HPDE6-E6E7 (cell line): ENCODE measurements at regions not wholly inside any gene's neighbourhood (a gene's known extent, or its start where the extent isn't known, plus 50 kb on each side); places are given as distances from the start of the nearest gene placed in this dataset.
"Not testable (repeated sequence)": the region's sequence is repeated elsewhere in the genome, so short reads cannot be mapped to it uniquely, and the experiment has no call there.

ENCODE experiments used
- DNase-seq: peaks from one replicate; pipeline ENCODE4 v3.0.0; 2011; ENCODE audit warnings: missing footprints; ENCODE audit errors: extremely low spot score

DNA sequence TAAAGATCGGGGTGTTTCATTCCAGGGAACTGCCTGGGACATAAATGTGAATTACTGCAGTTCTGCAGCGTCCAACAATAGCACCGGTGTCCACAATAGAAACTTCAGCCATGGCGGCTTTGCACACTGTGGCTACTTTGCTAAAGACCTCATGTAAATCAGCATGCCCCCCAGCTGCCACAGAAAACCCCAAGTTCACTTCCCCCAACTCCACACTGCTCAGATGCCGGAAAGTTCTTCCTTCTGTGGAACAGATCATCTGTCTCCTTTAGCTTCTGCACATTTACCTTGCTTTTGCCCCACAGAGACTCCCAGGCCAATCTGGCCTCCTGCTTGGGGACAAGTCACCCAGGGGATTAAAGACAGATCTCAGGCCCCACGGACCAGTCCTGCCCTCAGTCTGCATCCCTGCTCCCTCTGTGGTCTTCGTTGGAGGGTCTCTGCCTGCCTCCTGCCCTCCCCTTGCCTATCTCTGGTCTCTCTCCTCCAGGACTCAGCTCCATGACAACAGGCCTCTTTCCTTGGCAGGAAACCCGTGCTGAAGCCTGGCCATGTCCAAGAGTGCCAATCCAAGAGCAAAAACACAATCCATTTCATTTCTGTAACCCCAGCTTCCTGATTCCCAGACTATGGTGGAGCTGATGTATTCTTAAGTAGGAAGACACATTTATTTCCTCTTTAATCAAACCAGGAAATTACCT is 403.2 kb downstream of the RPS24 start:
- no peak for DNase-seq

DNA sequence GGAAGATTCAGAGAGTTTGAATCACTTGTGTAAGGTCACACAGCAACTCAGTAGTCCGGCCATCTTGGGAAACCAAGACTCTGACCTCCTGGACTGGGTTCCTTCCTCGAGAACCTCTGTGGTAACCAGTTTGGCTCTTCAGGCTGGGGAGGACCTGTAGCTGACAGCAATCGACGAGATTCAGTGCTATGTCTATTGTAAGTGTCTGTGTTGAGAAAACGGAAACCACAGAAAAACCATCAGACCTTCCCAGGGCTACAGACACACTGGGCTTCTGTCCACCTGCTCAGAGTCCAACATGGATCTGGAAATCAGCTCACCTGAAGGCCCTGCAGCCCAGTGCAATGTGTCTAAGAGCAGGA is 403.7 kb downstream of the RPS24 start:
- no peak for DNase-seq

DNA sequence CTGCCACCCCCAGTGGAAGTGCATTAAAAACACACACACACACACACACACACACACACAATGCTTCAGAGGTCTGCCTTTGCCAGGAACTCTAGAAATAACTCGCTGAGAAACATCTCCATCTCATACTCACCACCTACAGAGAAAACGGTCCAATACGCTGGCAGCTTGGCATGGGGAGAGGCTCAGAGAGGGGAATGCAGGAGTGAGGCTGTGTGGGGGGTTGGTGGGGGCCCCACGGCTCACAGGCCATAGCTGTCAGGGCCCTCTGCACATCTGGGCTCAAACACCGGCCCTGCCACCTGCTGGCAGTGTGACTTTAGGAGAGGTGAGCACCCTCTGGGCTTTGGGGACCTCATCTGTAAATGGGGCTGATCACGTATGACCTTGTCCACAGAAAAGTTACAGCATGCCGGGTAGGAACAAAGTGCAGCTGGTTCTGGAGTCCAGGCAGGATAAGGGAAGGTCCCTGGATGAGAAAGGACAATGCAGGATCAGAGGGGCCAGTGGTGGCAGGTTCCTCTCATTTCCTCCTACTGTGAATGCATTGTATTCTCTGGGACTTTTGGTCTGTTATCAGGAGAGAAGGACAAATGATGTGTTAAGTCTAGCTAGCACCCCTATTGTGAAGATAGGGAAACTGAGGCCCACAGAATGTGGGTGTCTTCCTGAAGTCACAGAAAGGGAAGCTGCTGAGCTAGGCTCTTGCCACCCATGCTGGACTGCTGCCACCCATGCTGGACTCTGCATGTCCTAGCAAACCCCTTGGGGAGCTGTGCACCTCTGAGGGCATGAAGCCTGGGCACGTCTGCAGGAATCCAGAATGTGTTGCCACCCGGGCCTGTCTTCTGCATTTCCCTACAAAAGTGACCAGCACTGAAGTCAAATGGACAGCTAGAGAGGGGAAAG is 404.6 kb downstream of the RPS24 start:
- DNase-seq = no peak

DNA sequence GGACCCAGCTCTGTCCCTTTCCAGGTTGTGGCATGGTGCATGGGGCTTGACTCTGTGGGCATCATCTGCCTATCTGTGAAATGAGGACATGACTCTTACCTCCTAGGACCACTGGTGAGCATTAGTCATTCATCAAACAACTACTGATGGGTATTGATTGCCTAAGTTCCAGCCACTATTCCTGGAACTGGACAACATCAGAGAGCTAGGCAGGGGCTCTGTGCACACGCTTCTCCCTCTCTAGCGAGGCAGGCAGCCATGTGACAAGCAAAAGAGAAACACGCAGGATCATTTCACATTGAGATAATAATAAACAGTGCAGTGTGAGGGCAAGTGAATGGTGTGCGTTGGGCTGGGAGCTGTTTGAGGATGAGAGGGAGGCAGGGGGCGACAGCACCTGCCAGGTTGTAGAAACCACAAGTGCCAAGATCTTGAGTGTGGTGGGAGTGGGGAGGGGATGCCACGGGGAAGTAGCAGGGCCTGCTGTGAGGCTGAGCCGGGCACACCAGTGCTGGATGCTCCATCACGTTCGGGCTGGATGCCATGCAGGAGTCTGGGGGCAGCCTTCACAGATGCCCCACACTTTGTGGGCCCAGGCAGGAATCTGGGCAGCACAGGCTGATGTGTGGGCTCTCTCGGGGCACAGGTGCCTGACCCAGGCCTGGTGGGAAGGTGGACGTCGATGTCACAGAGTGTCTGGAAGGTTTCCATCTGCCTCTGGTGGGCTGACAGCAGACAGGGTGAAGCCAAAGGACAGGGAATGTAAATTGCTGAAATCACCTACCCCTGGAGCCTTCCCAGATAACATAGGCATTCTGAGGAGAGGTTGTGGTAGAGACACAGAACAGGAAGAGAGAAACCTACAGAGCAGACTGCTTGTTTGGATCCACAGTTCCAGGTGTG is 405.5 kb downstream of the RPS24 start:
- DNase-seq = no peak

DNA sequence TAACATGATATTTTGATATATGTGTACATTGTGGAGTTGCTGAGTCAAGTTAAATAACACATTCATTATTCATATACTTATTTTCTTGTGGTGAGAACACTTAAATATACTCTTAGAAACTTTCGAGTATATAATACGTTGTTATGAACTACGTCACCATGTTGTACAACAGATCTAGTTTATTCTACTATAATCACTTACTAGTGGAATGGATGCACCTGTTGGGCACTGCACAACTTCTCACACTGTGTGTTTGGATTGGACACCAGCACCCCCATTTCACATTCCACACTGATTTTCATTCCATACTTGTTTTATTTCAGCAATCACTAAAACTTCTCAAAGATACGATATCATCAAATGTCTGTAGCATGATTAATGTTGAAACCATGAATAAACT is 407.3 kb downstream of the RPS24 start:
- DNase-seq = no peak

- DNase-seq = no peak
Measured at GRCh38 chr10:78441694-78442093, 408.0 kb downstream of the RPS24 start.

DNA sequence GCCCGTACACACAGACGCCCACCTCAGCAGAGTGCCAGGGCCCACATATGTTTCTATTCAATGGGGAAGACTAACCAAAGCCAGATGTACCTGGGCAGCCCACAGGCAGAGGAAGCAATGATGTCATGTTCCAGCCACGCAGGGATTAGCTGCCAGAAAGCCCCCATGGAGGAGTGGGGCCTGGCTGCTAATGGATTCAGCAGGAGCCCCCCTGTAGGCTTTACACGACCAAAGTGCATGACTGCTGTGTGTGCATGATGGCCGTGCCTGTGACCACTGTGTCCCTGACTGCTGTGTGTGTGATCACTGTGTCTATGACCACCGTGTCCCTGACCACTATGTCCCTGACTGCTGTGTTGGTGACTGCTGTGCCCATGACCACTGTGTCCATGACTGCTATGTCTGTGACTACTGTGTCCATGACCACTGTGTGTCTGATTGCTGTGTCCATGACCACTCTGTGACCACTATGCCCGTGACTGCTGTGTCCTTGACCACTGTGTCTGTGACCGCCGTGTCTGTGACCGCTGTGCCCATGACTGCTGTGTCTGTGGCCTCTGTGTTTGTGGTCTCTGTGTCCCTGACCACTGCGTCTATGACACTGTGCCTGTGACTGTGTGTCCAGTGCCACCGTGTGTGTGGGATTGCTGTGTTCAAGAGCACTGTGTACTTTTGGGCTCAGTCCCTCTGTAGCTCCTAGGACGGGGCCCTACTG is 409.3 kb downstream of the RPS24 start:
- DNase-seq = no peak

GRCh38 chr10:78443900-78444571 is 410.4 kb downstream of the RPS24 start:
- no peak for DNase-seq

DNA sequence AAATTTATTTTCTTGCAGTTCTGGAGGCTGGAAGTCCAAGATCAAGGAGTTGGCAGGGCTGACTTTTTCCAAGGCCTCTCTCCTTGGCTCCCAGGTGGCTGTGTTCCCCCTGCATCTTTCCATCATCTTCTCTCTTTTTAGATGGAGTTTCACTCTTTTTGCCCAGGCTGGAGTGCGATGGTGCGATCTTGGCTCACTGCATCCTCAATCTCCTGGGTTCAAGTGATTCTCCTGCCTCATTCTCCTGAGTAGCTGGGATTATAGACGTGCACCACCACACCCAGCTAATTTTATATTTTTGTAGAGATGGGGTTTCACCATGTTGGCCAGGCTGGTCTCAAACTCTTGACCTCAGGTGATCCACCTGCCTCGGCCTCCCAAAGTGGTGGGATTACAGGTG is 411.1 kb downstream of the RPS24 start:
- not testable (repeated sequence) for DNase-seq

GRCh38 chr10:78445308-78445707 is 411.6 kb downstream of the RPS24 start:
- DNase-seq = no peak

DNA sequence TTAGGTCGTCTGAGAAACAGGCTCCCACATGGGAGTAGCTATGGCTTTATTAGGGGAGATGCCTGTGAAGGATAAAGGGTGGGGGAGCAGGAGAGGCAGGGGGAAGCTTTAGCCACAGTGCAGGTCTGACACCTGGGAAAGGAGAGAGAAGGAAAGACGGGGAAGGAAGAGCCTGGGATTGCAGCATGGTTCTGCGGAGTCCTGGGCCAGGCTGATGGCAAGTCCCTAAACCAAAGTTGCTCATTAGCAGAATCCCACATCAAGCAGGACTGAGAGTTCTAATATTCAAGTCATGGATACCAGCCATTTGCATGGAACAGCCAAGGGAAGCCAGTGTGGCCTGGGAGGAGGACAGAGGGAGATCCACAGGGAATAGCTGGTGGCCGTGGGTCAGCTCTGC is 414.8 kb downstream of the RPS24 start:
- no peak for DNase-seq

- no peak for DNase-seq
Measured at GRCh38 chr10:78448994-78449418, 415.3 kb downstream of the RPS24 start.

DNA sequence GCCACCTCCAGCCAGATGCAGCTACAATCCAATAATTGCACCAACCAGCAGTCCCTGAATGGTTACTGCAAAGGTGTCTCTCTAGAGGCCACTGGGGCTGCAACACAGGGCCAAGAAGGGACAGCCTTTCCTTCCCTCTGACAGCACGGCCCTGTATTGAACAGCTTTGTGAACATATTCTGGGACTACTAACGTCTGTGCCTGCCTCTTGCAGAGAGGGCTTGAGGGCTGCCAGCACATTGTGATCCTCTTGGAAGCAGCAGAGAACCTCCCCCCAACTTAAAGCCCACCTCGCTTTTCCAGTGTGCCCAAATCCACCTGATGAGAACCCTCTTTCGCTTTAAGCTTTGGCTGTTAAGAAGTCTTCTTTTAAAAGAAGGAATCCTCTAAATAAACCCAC is 415.9 kb downstream of the RPS24 start:
- no peak for DNase-seq

DNA sequence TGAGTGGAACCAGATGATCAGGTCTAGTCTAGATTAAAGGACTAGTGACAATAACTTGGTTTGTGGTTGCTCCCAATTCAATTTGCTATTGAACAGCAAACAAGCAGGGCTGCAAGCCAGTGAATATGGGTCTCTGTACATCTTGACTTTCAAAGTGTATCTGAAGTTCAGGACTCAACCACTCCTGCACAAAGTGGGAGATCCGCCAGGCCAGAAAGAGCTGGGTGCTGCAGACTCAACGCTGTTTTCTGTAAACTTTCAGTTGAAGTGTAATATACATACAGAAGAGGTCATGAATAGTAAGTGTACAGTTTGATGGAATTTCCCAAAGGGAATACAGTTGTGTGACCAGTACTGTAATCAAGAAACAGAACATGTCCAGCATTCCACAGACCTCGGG is 416.6 kb downstream of the RPS24 start:
- no peak for DNase-seq

GRCh38 chr10:78450807-78451485 is 417.3 kb downstream of the RPS24 start:
- DNase-seq = no peak

GRCh38 chr10:78451592-78451991 is 417.9 kb downstream of the RPS24 start:
- DNase-seq = no peak

DNA sequence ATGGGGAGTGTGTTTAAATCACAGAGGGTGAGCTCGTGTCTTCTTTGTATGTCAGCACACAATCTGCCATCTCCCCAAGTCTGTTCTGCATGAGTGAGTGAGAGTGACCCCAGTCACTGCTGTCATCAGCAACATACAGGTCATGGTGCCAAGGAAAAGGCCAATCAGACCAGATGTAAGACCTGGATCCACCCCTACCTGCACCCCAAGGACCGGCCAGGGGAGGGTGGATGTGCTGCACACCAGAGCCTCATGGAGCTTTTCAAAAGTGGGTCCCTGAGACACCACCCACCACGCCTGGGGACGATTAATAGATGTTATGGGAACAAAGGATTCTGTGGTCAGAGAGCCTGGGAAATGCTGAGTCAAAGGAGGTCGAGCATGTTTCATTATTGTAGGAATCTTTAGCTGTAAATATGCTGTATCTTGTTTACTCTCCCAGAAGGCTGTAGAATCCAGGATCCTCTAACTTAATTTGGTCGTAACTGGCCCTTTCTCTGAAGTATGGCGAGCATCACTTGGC is 420.5 kb downstream of the RPS24 start:
- no peak for DNase-seq

DNA sequence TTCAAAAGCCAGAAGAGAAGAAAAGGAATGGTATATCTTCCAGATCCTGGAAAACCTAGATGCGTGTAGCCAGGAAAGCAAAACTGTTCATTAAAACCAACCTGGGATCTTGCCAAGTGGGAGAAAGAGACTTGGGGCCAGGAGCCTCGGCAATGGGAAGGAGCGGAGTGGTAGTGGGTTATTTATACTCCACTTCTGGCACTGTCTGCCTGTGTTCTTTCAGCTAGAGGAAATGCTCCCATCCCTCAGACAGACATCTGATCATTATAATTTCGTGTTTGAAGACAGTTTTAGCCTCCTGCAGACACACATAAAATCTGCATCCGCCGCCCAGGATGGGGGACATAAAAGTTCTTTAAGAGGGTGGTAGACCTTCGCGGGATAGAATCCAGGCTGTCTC is 421.6 kb downstream of the RPS24 start:
- no peak for DNase-seq

GRCh38 chr10:78455811-78456210 is 422.1 kb downstream of the RPS24 start:
- no peak for DNase-seq
